NCI-H1105 treated with DMSO at 0.1 percent for 48 hours (cell line): ENCODE measurements at regions not wholly inside any gene's neighbourhood (a gene's known extent, or its start where the extent isn't known, plus 50 kb on each side); places are given as distances from the start of the nearest gene placed in this dataset.
"Not testable (repeated sequence)": the region's sequence is repeated elsewhere in the genome, so short reads cannot be mapped to it uniquely, and the experiment has no call there.

Experiments used
- DNase-seq: peaks from one replicate; lab custom pipeline; 2025; lab: John Stamatoyannopoulos, UW

DNA sequence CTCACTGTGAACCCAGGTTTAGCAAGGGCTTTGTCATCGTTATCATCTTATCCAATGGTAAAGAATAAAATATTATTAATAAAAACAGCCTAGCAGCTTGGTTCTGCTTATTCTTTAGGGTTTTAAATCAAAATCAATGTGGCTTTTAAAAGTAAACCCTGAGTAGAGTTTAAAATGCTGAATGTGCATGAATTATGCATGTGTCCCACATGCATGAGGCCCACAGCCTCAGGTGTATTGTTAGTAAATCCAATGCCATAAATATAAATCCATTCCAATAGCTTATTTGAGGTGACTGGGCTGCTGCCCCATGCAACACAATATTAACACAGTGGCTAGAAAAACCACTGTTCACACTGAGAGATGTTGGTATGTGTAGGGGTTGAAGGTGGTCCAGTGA, 254.1 kb downstream of the HNMT start:
- DNase-seq, result no peak

- no peak for DNase-seq
Observed at GRCh38 chr2:138219961-138220360, 255.7 kb downstream of the HNMT start.

DNA sequence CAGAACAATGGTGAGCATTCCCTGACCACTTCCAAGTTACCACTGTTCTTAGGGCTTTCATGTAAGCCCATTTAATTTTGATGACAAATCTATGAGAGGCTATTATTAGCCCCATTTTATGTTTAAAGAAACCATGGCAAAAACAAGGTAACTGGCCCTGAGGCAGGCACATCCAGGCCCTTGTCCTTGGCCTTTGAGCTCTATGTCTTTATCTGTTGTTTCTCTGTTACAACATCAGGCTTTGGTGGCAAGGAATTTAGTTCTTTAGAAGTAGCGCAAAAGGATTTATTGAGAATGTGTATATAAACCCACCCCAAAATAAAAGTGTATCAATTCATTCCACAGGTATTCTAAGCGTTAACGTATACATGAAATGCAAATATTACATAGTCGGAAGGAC, 257.1 kb downstream of the HNMT start:
- DNase-seq, result no peak

DNA sequence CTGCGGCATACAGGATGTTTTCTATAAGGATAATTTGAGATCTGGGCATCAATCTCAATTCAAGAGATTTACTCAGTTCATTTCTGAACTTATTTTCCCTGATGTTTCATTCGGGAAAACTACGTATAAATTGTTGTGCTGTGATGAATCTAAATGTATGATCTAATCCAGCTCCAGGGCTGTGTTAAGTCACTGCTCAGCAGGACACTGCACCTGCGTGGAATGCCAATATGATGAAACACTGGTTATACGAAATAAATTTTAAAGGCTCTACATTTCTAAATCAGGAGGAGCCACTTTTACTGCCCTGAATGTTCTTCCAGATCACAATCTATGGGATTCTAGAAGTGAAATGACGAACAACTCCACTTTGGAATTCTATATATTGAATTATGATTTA, 259.0 kb downstream of the HNMT start:
- no peak for DNase-seq

DNA sequence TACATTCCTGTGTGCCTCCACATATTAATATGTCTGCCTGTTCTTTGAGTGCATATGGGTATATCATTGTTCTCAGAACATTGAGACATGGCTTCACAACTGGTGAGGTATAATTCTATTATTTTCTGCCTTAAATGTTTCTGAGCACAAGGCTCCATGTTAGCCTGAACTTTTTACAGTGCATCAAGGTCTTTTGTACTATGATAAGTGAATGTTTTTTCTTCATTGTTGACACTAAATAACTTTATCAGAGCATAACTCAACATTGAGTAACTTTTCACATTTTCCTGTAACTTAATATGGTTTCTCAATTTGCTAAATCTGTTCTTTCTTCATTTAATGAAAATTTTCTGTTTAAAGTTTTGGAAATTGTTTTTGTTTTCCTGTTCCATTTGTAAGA, 262.9 kb downstream of the HNMT start:
- no peak for DNase-seq

- DNase-seq, result no peak
Observed at GRCh38 chr2:138228101-138228500, 263.8 kb downstream of the HNMT start.

- DNase-seq, result no peak
Observed at GRCh38 chr2:138234265-138234664, 267.3 kb upstream of the SPOPL start.

- no peak for DNase-seq
Observed at GRCh38 chr2:138235041-138235440, 266.5 kb upstream of the SPOPL start.

DNA sequence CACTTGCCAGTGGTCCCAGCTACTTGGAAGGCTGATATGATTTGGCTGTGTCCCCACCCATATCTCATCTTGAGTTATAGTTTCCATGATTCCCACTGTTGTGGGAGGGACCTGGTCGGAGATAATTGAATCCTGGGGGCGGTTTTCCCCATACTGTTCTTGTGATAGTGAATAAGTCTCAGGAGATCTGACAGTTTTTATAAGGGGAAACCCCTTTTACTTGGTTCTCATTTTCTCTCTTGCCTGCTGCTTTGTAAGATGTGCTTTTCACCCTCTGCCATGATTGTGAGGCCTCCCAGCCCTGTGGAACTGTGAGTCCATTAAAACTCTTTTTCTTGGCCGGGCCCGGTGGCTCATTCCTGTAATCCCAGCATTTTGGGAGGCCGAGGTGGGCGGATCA, 265.4 kb upstream of the SPOPL start:
- DNase-seq, result no peak

DNA sequence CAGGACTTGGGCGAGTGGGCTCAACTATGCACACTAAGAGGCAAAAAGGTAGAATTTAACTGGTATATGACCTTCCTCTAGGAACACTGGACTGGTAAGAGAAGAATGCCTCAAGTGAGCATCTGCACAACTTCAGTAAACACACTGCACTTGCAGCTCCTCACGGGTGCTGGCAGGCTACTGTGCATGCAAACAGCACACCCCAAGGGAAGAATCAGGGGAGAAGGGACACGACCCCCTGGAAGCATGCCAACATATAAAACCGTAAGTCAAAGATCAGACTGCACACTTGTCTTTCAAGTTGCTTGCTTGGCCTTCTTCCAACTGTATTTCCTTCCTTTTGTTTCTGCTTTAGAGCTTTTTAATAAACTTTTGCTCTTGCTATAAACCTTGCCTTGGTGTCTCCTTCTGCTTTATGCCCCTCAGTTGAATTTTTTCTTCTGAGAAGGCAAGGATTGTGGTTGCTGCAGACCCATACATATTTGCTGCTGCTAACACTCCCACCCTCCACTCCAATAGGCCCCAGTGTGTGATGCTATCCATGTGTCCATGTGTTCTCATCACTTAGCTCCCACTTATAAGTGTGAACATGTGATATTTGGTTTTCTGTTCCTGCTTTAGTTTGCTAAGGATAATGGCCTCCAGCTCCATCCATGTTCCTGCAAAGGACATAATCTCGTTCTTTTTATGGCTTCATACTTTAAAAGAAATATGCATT, 263.7 kb upstream of the SPOPL start:
- DNase-seq, result peak; percentile 32

DNA sequence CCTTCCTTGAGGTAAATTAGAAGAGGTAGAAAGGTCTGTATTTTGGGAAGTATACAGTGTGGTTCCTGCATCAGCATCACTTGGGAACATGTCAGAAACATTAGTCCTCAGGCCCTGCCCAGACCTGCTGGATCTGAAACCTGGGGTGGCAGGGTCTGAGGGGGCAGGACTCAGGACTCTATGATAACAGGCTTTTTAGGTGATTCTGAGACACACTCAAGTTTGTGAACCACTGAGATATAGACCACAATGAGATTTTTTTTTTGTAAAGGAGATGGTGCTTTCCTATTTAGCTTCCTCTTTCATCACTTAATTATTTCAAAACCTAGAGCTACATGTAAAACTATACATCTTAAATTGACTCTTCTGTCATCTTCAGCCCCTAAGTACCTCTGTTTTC, 262.7 kb upstream of the SPOPL start:
- DNase-seq, result no peak

DNA sequence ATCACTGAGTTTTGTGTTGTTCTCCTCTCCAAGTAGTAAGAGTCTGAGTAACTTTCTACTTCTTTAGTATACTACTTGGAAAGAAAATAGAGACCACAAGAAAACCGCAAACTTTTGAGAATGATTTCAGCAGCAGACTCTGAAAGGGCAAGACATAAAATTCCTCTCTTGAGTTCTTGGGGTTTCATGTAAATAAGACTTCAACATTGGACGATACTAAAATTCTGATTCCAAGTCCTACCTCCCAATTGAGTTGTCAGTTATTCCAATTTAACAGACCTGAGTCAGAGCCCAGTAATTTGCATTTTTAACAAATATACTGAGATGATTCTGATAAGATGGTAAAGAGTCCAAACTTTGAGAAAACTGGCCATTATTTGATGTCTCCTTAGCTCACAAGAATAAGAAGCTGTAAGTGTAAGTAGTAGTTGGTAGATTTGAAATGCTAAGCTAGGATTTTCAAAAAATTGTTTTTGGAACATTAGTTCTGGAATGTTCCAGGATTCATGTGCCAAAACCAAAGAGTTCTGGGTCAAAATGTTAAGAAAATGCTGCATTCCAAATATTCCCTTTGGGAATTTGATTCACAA, 261.6 kb upstream of the SPOPL start:
- DNase-seq, result no peak

DNA sequence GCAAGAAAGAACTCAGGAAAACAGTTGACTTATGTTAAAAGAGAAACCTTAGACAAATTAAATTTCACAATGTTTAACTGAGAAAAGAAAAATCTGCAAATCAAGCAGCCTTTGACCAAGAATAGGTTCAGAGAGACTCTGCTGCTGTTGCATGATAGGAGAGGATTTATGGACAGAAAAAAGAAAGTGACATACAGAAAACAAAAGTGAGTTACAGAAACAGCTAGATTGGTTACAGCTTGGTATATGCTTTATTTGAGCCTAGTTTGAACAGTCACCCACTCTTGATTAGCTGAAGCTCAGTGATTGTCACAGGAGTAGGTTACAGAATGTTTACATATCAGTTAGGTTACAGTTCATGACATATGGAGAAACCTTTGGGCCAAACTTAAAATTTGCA, 258.2 kb upstream of the SPOPL start:
- no peak for DNase-seq

DNA sequence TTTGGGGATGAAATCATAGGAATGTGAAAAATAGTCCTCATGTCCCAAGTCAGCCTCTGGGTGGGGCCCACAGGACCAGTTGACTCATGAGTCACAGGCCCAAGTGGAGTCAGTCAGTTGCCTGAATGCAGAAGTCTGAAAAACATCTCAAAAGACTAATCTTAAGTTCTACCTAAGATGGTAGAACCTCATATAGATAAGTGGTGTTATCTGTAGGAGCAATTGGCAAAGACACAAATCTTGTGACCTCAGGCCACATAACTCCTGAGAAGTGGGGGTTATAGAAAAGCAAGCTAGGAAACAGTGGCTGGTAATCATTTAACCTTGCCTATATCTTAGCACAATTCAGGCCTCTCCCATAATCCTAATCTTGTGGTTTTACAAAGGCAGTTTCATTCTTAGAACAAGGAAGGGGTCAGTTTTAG, 257.1 kb upstream of the SPOPL start:
- DNase-seq, result no peak

DNA sequence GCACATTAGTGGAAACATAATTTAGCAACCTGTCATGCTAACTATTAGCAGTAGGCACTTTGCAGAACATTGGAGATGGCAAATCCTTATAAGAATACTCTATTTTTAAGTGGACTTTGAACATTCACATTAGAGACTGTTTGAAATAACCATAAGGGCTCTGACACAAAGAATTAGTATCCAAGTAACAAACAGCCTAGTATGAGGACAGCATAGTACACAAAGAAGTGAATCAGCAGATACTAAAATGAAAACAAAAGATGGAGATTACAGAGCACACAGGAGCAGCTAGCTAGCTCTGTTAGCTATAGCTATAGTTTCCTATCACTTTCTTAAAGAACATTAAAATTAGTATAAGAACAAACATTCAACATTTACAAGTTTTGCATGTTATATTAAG, 256.3 kb upstream of the SPOPL start:
- DNase-seq, result no peak

DNA sequence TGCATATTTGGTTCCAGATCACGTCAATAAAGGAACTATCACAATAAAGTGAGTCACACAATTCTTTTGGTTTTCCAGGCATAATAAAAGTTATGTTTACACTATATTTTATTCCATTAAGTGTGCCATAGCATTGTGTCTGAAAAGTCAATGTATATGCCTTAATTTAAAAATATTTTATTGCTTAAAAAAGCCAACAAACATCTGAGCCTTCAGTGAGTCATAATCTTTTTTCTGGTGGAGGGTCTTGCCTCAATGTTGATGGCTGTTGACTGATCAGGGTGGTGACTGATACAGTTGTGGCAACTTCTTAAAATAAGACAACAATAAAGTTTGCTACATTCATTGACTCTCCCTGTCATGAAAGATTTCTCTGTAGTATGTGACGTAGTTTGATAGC, 254.3 kb upstream of the SPOPL start:
- DNase-seq, result no peak

- no peak for DNase-seq
Observed at GRCh38 chr2:138249207-138249606, 252.4 kb upstream of the SPOPL start.

DNA sequence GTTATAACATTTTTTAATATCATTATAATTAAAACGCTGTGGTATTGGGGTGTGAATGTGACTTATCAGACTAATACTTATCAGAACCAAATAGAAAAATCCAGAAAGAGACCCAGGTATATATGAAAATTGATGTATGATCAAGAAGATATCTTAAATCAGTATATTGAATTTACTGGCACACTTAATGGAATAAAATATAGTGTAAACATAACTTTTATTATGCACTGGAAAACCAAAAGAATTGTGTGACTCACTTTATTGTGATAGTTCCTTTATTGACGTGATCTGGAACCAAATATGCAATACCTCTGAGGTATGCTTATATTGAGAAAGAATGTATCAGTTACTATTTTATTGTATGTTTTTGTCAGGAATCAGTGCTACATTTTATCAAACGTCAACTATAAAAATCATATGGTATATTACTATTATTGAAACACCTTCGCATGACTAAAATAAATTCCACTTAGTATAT, 250.7 kb upstream of the SPOPL start:
- not testable (repeated sequence) for DNase-seq

DNA sequence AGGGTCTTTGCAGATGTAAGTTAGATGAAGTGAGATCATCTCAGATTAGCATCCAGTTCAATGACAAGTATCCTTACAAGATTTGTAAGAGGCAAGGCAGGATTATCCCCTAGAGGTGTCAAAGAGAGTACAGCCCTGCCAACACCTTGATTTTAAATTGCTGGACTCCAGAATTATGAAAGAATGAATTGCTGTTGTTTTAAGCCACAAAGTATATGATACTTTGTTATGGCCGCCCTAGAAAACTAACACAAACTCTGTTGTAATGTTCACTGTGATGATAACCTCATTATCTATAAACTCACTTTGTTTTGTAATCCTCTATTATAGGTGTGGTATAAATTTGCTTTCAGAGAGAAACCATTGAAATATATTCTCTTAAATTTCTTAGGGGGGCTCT, 249.0 kb upstream of the SPOPL start:
- no peak for DNase-seq

GRCh38 chr2:138255670-138256069, 245.9 kb upstream of the SPOPL start:
- no peak for DNase-seq

- DNase-seq, result no peak
Observed at GRCh38 chr2:138267161-138267901, 234.2 kb upstream of the SPOPL start.

- no peak for DNase-seq
Observed at GRCh38 chr2:138267902-138268254, 233.7 kb upstream of the SPOPL start.

GRCh38 chr2:138269765-138270164, 231.8 kb upstream of the SPOPL start:
- no peak for DNase-seq
